Activated T-cell treated with anti-CD3 and anti-CD28 coated beads, Interleukin-2, amount 50 U/mL, for 24 hours (primary cell): ENCODE measurements at regions not wholly inside any gene's neighbourhood (a gene's known extent, or its start where the extent isn't known, plus 50 kb on each side); places are given as distances from the start of the nearest gene placed in this dataset.

ENCODE experiments used
- DNase-seq: peaks from one replicate; pipeline ENCODE4 v3.0.0-alpha.2; 2020
- H3K27ac Mint-ChIP-seq: 2 replicates; pipeline ENCODE4 v1.8.0; 2020; ENCODE audit warnings: mild to moderate bottlenecking, mixed read lengths
- H3K27me3 Mint-ChIP-seq: 2 replicates; pipeline ENCODE4 v1.8.0; 2020; ENCODE audit warnings: mixed read lengths
- H3K36me3 Mint-ChIP-seq: 2 replicates; pipeline ENCODE4 v1.8.0; 2020; ENCODE audit warnings: low read depth, mixed read lengths
- H3K4me1 Mint-ChIP-seq: 2 replicates; pipeline ENCODE4 v1.8.0; 2020; ENCODE audit warnings: low read depth, mixed read lengths
- H3K4me3 Mint-ChIP-seq: 2 replicates; pipeline ENCODE4 v1.8.0; 2020; ENCODE audit warnings: mild to moderate bottlenecking, moderate library complexity, mixed read lengths
- H3K9me3 Mint-ChIP-seq: 2 replicates; pipeline ENCODE4 v1.8.0; 2020; ENCODE audit warnings: mixed read lengths

- Mint-ChIP-seq H3K4me3 (no peak overlapping the region), H3K9me3 (no peaks in the 10 kb centered on the region), H3K36me3 (no peaks in the 10 kb centered on the region), H3K4me1 (no peaks in the 10 kb centered on the region), H3K27ac (no peak overlapping the region), H3K27me3 (peaks cover 23% of the 10 kb centered on the region)
- DNase-seq, result no peak
Observed at GRCh38 chr13:39244561-39245230, 206.4 kb downstream of the NHLRC3 start.

GRCh38 chr13:39245688-39246087, 207.4 kb downstream of the NHLRC3 start:
- Mint-ChIP-seq H3K4me1 (no peaks in the 10 kb centered on the region), H3K9me3 (no peaks in the 10 kb centered on the region), H3K27ac (no peak overlapping the region), H3K36me3 (no peaks in the 10 kb centered on the region), H3K4me3 (no peak overlapping the region), H3K27me3 (peaks cover 19% of the 10 kb centered on the region)
- no peak for DNase-seq

GRCh38 chr13:39249982-39250381, 211.7 kb downstream of the NHLRC3 start:
- no peak for DNase-seq
- peaks cover 15% of the 10 kb centered on the region for H3K27me3 Mint-ChIP-seq
- H3K4me3 Mint-ChIP-seq, result no peak overlapping the region
- H3K9me3 Mint-ChIP-seq, result no peaks in the 10 kb centered on the region
- H3K36me3 Mint-ChIP-seq, result no peaks in the 10 kb centered on the region
- no peak overlapping the region for H3K27ac Mint-ChIP-seq
- no peaks in the 10 kb centered on the region for H3K4me1 Mint-ChIP-seq

- no peaks in the 10 kb centered on the region for H3K36me3 Mint-ChIP-seq
- no peak overlapping the region for H3K27ac Mint-ChIP-seq
- H3K27me3 Mint-ChIP-seq, result peaks cover 15% of the 10 kb centered on the region
- no peak for DNase-seq
- no peaks in the 10 kb centered on the region for H3K9me3 Mint-ChIP-seq
- no peaks in the 10 kb centered on the region for H3K4me1 Mint-ChIP-seq
- H3K4me3 Mint-ChIP-seq, result no peak overlapping the region
Observed at GRCh38 chr13:39250440-39250839, 212.2 kb downstream of the NHLRC3 start.

GRCh38 chr13:39251340-39251739, 213.1 kb downstream of the NHLRC3 start:
- H3K4me1 Mint-ChIP-seq, result no peaks in the 10 kb centered on the region
- peaks cover 12% of the 10 kb centered on the region for H3K27me3 Mint-ChIP-seq
- no peak for DNase-seq
- H3K27ac Mint-ChIP-seq, result no peak overlapping the region
- H3K36me3 Mint-ChIP-seq, result no peaks in the 10 kb centered on the region
- no peaks in the 10 kb centered on the region for H3K9me3 Mint-ChIP-seq
- no peak overlapping the region for H3K4me3 Mint-ChIP-seq

- no peak for DNase-seq
- Mint-ChIP-seq H3K4me3 (no peak overlapping the region), H3K27ac (no peak overlapping the region)
Observed at GRCh38 chr13:39253774-39254173, 215.5 kb downstream of the NHLRC3 start.

GRCh38 chr13:39254601-39255000, 216.3 kb downstream of the NHLRC3 start:
- Mint-ChIP-seq H3K4me1 (peaks cover 3% of the 10 kb centered on the region), H3K27me3 (peaks cover 6% of the 10 kb centered on the region), H3K4me3 (no peak overlapping the region), H3K36me3 (no peaks in the 10 kb centered on the region), H3K9me3 (no peaks in the 10 kb centered on the region), H3K27ac (no peak overlapping the region)
- DNase-seq, result no peak

More at GRCh38 chr13:39253774-39254173, 215.5 kb downstream of the NHLRC3 start:
- H3K9me3 Mint-ChIP-seq, result no peaks in the 10 kb centered on the region
- no peaks in the 10 kb centered on the region for H3K4me1 Mint-ChIP-seq
- H3K27me3 Mint-ChIP-seq, result peaks cover 6% of the 10 kb centered on the region
- no peaks in the 10 kb centered on the region for H3K36me3 Mint-ChIP-seq

GRCh38 chr13:39257642-39258041, 219.4 kb downstream of the NHLRC3 start:
- Mint-ChIP-seq H3K27me3 (peaks cover 2% of the 10 kb centered on the region), H3K27ac (no peak overlapping the region), H3K9me3 (no peaks in the 10 kb centered on the region), H3K4me3 (no peak overlapping the region), H3K4me1 (peaks cover 8% of the 10 kb centered on the region), H3K36me3 (no peaks in the 10 kb centered on the region)
- DNase-seq, result no peak

- DNase-seq, result no peak
- H3K27ac Mint-ChIP-seq, result no peak overlapping the region
Observed at GRCh38 chr13:39259371-39260140, 221.3 kb downstream of the NHLRC3 start.

GRCh38 chr13:39263033-39263432, 224.8 kb downstream of the NHLRC3 start:
- Mint-ChIP-seq H3K4me1 (peaks cover 8% of the 10 kb centered on the region), H3K27me3 (peaks cover 6% of the 10 kb centered on the region), H3K36me3 (no peaks in the 10 kb centered on the region), H3K4me3 (no peak overlapping the region), H3K27ac (no peak overlapping the region), H3K9me3 (no peaks in the 10 kb centered on the region)
- DNase-seq, result peak; percentile 35

More at GRCh38 chr13:39259371-39260140, 221.3 kb downstream of the NHLRC3 start:
- no peak overlapping the region for H3K4me3 Mint-ChIP-seq
- H3K9me3 Mint-ChIP-seq, result no peaks in the 10 kb centered on the region
- H3K36me3 Mint-ChIP-seq, result no peaks in the 10 kb centered on the region
- H3K27me3 Mint-ChIP-seq, result no peaks in the 10 kb centered on the region
- H3K4me1 Mint-ChIP-seq, result peaks cover 8% of the 10 kb centered on the region

- Mint-ChIP-seq H3K9me3 (no peaks in the 10 kb centered on the region), H3K4me1 (peaks cover 8% of the 10 kb centered on the region), H3K4me3 (no peak overlapping the region)
Observed at GRCh38 chr13:39263531-39263930, 225.3 kb downstream of the NHLRC3 start.

GRCh38 chr13:39266426-39266825, 228.2 kb downstream of the NHLRC3 start:
- H3K36me3 Mint-ChIP-seq, result no peaks in the 10 kb centered on the region
- H3K4me1 Mint-ChIP-seq, result no peaks in the 10 kb centered on the region
- no peaks in the 10 kb centered on the region for H3K9me3 Mint-ChIP-seq
- H3K4me3 Mint-ChIP-seq, result no peak overlapping the region
- no peak for DNase-seq
- H3K27me3 Mint-ChIP-seq, result peaks cover 22% of the 10 kb centered on the region
- H3K27ac Mint-ChIP-seq, result no peak overlapping the region

More at GRCh38 chr13:39263531-39263930, 225.3 kb downstream of the NHLRC3 start:
- DNase-seq, result no peak
- Mint-ChIP-seq H3K27ac (no peak overlapping the region), H3K36me3 (no peaks in the 10 kb centered on the region), H3K27me3 (peaks cover 9% of the 10 kb centered on the region)

GRCh38 chr13:39268398-39268797, 230.1 kb downstream of the NHLRC3 start:
- no peak for DNase-seq
- H3K4me1 Mint-ChIP-seq, result no peaks in the 10 kb centered on the region
- H3K36me3 Mint-ChIP-seq, result no peaks in the 10 kb centered on the region
- H3K4me3 Mint-ChIP-seq, result no peak overlapping the region
- no peaks in the 10 kb centered on the region for H3K9me3 Mint-ChIP-seq
- peaks cover 22% of the 10 kb centered on the region for H3K27me3 Mint-ChIP-seq
- H3K27ac Mint-ChIP-seq, result no peak overlapping the region

- no peaks in the 10 kb centered on the region for H3K4me1 Mint-ChIP-seq
- no peak overlapping the region for H3K4me3 Mint-ChIP-seq
- DNase-seq, result no peak
- no peaks in the 10 kb centered on the region for H3K9me3 Mint-ChIP-seq
- H3K27me3 Mint-ChIP-seq, result peaks cover 22% of the 10 kb centered on the region
- H3K27ac Mint-ChIP-seq, result no peak overlapping the region
- H3K36me3 Mint-ChIP-seq, result no peaks in the 10 kb centered on the region
Observed at GRCh38 chr13:39269004-39269403, 230.7 kb downstream of the NHLRC3 start.

- no peaks in the 10 kb centered on the region for H3K9me3 Mint-ChIP-seq
- no peak overlapping the region for H3K27ac Mint-ChIP-seq
- peaks cover 22% of the 10 kb centered on the region for H3K27me3 Mint-ChIP-seq
- no peaks in the 10 kb centered on the region for H3K4me1 Mint-ChIP-seq
- H3K4me3 Mint-ChIP-seq, result no peak overlapping the region
- DNase-seq, result no peak
- H3K36me3 Mint-ChIP-seq, result no peaks in the 10 kb centered on the region
Observed at GRCh38 chr13:39269411-39269810, 231.2 kb downstream of the NHLRC3 start.
